ENCODE measurements at regions not wholly inside any gene's neighbourhood (a gene's known extent, or its start where the extent isn't known, plus 50 kb on each side); places are given as distances from the start of the nearest gene placed in this dataset.
"Not testable (repeated sequence)": the region's sequence is repeated elsewhere in the genome, so short reads cannot be mapped to it uniquely, and the experiment has no call there.

DNA sequence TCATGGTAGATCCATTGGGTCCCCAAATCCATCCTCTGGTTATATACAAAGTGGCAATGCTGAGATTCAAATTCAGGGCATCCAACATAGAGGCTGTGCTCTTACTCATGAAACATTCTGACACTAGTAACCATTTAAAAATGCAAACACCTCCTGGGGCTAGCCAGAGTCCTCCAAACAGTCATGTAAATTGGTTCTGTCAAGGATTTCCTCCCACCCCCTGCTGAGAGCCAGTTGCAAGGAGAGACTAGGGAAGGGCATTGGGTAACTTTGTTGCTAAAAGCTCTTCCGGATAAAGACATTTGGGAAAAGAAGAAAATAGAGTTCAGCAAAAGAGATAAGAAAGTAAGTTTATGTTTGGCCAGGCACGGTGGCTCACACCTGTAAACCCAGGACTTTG, 58.3 kb downstream of the ART5 start:
- TF ChIP-seq POLR2A (IDR thresholded peaks at IDR 0.05) = not testable (repeated sequence)
- TF ChIP-seq, protein P1, sequence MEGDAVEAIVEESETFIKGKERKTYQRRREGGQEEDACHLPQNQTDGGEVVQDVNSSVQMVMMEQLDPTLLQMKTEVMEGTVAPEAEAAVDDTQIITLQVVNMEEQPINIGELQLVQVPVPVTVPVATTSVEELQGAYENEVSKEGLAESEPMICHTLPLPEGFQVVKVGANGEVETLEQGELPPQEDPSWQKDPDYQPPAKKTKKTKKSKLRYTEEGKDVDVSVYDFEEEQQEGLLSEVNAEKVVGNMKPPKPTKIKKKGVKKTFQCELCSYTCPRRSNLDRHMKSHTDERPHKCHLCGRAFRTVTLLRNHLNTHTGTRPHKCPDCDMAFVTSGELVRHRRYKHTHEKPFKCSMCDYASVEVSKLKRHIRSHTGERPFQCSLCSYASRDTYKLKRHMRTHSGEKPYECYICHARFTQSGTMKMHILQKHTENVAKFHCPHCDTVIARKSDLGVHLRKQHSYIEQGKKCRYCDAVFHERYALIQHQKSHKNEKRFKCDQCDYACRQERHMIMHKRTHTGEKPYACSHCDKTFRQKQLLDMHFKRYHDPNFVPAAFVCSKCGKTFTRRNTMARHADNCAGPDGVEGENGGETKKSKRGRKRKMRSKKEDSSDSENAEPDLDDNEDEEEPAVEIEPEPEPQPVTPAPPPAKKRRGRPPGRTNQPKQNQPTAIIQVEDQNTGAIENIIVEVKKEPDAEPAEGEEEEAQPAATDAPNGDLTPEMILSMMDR (IDR thresholded peaks at IDR 0.05) = not testable (repeated sequence)

All from uterus (tissue), 2 donors.